ENCODE measurements at regions not wholly inside any gene's neighbourhood (a gene's known extent, or its start where the extent isn't known, plus 50 kb on each side); places are given as distances from the start of the nearest gene placed in this dataset.

DNA sequence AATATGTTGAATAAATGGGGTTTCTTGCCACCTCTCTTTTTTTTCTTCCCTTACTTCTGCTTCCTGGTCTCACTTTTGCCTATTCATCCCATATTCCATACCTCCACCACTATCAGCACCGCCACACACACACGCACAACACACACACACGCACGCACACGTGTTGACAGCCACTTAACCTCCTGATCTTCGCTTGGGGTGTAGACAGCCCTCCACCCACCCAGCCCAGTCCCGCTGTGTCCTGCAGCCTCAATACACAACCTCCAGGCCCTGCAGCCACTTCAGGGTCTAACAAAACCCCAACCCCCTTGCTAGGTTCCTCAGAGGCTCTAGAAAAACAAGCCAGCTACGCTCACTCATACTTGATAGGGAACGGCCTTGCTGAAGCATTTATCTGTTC is 72.3 kb downstream of the LINC00237 start:
- no peak for DNase-seq

GRCh38 chr20:21031666-21032065 is 74.5 kb downstream of the LINC00237 start:
- DNase-seq, result no peak

DNA sequence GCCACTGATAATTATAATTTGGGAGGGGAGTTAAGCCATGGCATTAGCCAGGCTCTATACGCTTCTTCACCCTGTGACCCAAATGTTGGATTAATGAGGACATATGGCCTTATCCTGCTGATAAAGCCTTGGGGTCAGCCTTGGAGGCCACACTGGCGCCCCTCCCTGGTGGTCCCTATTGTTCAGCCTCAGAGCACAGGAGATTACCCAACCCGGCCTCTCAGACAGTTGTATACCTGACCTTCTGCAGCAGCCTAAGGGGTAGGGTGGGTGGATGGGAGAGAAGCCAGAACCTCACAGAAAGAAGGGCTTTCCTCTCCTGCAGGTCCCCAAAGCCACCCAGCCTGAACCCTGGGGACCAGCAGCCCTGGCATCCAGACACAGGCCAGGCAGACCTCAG is 76.8 kb downstream of the LINC00237 start:
- no peak for DNase-seq

- DNase-seq, result no peak
Observed at GRCh38 chr20:21028921-21029320, 77.2 kb downstream of the LINC00237 start.

DNA sequence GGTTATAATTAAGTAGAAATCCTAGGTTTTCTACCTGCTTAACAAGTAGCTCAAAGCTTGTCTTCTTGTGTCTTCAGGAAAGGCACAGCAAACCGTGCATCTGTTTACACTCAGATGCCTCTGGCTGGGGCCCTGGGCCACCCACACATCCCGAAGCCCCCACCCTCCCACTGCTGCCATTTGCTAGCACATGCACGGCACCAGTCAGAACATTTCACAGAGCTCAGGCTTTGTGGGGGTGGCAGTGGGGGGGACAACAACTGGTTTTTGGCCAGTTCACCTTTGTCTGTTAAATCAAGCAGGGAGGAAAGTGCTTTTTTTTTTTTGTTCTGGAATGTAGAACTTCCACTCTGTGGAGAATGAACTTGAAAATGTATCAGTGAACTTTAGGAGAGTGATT is 77.7 kb downstream of the LINC00237 start:
- no peak for DNase-seq

- no peak for DNase-seq
Observed at GRCh38 chr20:21027569-21027968, 78.6 kb downstream of the LINC00237 start.

GRCh38 chr20:21026951-21027350 is 79.2 kb downstream of the LINC00237 start:
- no peak for DNase-seq

DNA sequence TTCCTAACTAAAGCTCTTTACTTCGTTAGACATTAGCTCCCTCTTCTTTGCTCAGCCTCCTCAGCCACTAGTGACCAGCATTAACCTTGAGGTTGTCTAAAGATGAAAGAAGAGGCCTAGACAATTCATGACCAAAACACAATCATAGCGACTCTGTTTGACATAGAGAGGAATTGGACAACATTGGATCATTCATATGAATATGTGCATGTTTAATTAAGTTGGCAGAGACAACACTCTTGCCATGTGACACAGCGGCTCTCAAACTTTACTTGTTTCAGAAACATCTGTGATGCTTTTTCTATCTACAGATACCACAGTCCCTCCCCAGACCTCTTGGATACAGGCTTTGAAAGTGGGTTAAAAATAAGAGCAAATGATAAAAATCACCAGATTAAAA is 81.7 kb downstream of the LINC00237 start:
- DNase-seq, result no peak

GRCh38 chr20:21022925-21023324 is 83.2 kb downstream of the LINC00237 start:
- DNase-seq, result no peak

DNA sequence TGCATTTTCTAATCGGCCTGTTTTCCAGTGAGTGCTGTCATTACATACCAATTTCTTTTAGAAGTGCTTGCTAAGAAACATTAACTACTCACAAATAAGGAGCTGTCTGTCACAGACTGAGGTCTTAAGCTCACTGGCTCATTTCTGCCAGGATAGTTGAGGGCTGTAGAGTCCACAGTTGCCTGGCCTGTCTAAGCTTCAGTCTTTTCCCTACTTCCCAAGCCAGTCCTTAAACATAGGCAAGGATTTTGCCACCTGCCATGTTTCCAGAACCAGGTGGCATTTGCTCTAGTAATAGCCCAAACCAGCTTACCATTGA is 84.7 kb downstream of the LINC00237 start:
- DNase-seq, result no peak

DNA sequence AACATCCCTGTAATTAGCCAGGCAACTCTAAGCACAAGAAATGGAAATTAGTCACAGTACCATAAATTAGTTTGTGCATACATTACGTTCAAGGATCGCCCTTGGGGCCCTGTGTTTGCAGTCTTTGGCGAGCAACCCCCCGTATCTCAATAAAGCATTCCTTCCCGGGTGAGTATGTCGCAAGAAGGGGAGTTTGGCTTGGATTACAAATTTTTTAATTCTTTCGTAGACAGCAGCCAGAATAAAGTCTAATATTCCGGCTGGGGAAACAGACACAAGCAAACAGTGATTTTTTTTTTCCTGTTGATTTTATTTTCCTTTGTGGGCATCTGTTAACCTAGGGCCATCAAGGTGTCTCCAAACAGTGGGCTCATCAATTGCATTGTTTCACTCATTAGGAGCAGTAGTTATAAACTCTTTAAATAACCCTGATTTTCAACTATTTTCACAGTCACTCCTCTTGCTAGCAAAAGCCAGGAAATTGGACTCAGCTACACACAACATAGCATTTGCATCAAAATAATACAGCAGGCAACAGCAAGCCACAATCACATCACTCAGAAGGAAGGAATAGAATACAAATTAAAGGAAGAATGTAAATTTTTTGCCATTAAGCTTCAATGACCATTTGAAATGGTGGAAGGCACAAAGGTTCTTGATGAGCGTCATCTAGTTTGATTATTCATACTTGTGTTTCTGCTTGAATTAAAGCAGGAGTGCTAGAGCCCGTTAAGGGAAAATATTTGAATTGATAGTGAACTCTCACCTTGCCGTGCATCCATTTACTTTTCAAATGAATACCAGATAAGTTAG is 85.3 kb downstream of the LINC00237 start:
- no peak for DNase-seq

- no peak for DNase-seq
Observed at GRCh38 chr20:21019814-21020658, 86.1 kb downstream of the LINC00237 start.

- no peak for DNase-seq
Observed at GRCh38 chr20:21019468-21019813, 86.7 kb downstream of the LINC00237 start.

DNA sequence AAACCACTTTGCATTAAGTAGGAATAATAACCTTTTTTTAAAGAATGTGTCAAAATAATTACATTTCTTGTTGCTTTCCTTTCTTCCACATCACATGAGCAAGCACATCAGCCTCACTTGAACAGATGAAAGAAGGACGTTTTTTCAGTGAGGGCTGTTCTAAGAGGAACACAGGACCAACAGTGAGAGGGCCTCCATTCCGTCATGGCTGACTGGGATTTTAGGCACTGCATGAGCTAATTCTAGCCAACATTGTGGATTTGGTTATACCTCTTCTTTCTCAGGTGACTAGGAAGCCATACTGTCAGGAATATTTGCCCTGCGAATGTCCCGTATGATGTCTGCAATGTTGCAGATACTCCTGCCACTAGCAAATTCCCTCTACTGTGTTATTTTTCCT is 87.6 kb downstream of the LINC00237 start:
- no peak for DNase-seq

GRCh38 chr20:21017528-21018085 is 88.6 kb downstream of the LINC00237 start:
- DNase-seq, result no peak

DNA sequence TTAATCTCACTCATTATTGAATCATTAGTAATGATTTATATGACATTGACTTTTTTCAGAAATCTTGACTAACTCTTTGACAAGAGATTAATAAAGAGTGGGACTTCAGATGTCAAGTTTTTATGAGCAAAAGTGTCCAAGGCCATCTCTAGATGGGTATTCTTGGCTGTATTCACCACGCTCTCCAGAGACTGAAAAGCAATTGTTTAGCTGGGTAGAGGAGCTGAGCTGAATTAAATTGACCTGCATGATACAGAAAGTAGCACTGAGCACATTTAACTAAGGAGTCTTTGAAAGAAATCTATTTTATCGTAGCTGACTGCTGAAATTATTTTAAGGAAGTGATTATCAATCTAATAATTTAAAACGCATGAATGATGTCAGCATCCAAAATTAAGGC is 89.4 kb downstream of the LINC00237 start:
- no peak for DNase-seq

DNA sequence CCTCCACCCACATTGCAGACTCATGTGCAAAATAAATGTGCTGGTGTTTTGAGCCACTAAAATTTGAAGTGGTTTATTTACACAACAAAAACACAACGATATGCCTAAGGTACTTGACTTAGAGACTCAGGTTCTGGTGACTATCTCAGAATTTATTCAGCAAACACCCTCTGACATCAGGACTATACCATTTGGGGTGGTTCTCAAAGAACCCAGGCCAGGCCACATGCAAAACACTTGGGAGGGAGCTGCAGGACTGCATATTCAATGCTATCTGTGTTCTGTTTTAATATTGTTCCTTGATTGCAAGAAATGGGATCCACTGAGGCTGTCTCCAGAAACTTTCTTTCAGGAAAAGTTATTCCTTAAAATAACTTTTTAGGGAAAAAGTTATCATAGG is 91.6 kb downstream of the LINC00237 start:
- no peak for DNase-seq

GRCh38 chr20:21008951-21009350 is 97.2 kb downstream of the LINC00237 start:
- DNase-seq, result no peak

GRCh38 chr20:21006611-21007010 is 99.5 kb downstream of the LINC00237 start:
- no peak for DNase-seq

GRCh38 chr20:21004386-21005076 is 101.6 kb downstream of the LINC00237 start:
- no peak for DNase-seq

- DNase-seq, result no peak
Observed at GRCh38 chr20:21003902-21004301, 102.3 kb downstream of the LINC00237 start.

DNA sequence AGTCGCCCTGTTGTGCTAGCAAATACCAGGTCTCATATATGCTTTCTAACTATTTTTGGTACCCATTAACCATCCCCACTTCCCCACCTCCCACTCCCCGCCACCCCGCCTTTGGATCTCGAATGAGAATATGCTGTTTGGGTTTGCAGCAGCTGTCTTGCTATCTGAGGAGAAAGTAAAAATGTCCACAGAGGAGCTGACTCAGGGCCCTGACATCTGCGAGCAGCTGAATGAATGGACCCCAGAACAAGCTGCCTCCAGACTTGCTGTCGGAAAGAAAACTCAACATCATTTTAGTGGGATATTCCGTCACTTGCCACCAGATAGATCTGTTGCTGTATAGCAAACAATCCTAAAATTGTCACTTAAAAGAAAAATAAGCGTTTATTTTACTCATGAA is 103.7 kb downstream of the LINC00237 start:
- no peak for DNase-seq

DNA sequence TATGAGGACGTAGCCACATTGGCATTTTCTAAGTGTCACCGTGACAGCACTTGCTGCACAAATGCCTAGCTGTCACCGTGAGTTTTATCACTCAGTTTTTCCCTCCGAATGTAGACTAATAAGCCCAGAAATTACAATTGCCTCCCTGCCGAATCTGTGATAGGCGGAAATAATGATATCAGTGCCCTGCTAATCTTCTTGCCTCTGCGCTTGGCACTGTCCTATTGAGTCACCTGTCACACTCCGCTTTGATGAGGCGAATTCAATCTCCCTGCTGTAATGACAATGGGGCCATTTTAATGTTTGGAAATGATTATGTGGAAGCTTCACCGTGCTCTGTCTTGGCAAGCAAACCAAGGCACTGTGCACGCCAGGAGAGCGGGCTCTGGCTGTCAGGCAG is 112.8 kb downstream of the LINC00237 start:
- DNase-seq, result no peak

Measured in activated CD8-positive, alpha-beta memory T cell treated with anti-CD3 and anti-CD28 coated beads for 24 hours (primary cell).